Cardiac muscle cell (in vitro differentiated cells and primary cell): ENCODE measurements at regions not wholly inside any gene's neighbourhood (a gene's known extent, or its start where the extent isn't known, plus 50 kb on each side); places are given as distances from the start of the nearest gene placed in this dataset.

ENCODE experiments used
- DNase-seq, 2 donors: peaks; one replicate each; pipeline versions ENCODE4 v3.0.0 to v3.0.0-alpha.2; 2010 to 2017; ENCODE audit warnings: low read depth in 1 of 2, low spot score in 1 of 2
- H3K27ac ChIP-seq: fragments of 200-600 bp; sonication (generic); 2 replicates; pipeline ENCODE4 v1.5.1; 2016
- H3K27me3 ChIP-seq: fragments of 200-600 bp; sonication (generic); 2 replicates; pipeline ENCODE4 v1.6.0; 2016; ENCODE audit warnings: control low read depth
- H3K36me3 ChIP-seq: fragments of 200-600 bp; sonication (generic); 2 replicates; pipeline ENCODE4 v1.5.1; 2016; ENCODE audit warnings: control low read depth
- H3K4me1 ChIP-seq: fragments of 200-600 bp; sonication (generic); 2 replicates; pipeline ENCODE4 v1.8.1; 2017; ENCODE audit warnings: low read depth, mild to moderate bottlenecking, mixed run types
- H3K4me3 ChIP-seq: fragments of 200-600 bp; sonication (generic); 2 replicates; pipeline ENCODE4 v1.5.1; 2016; ENCODE audit warnings: mild to moderate bottlenecking
- H3K9me3 ChIP-seq: fragments of 200-600 bp; sonication (generic); 2 replicates; pipeline ENCODE4 v1.5.1; 2017; ENCODE audit warnings: low read depth, mild to moderate bottlenecking, control low read depth
- CTCF ChIP-seq: IDR thresholded peaks from 2 replicates; pipeline ENCODE4 v1.5.1; 2012; ENCODE audit warnings: low read depth, mild to moderate bottlenecking, low read length

GRCh38 chr12:53856132-53856531, 82.5 kb upstream of the HOXC13 start:
- no peaks in the 10 kb centered on the region for H3K4me1 ChIP-seq
- H3K27ac ChIP-seq: no peak overlapping the region
- peaks cover 2% of the 10 kb centered on the region for H3K9me3 ChIP-seq
- H3K27me3 ChIP-seq: peaks cover 46% of the 10 kb centered on the region
- no peaks in the 10 kb centered on the region for H3K36me3 ChIP-seq
- H3K4me3 ChIP-seq: no peak overlapping the region
- TF ChIP-seq CTCF: no peak
- DNase-seq: no peak

- Histone ChIP-seq H3K27me3 (peaks cover 41% of the 10 kb centered on the region), H3K9me3 (peaks cover 2% of the 10 kb centered on the region)
Observed at GRCh38 chr12:53857666-53858065, 81.0 kb upstream of the HOXC13 start.

GRCh38 chr12:53860426-53861345, 77.9 kb upstream of the HOXC13 start:
- H3K4me3 ChIP-seq: no peak overlapping the region
- no peak overlapping the region for H3K27ac ChIP-seq
- H3K4me1 ChIP-seq: no peaks in the 10 kb centered on the region
- DNase-seq: no peak
- H3K36me3 ChIP-seq: no peaks in the 10 kb centered on the region
- TF ChIP-seq CTCF: no peak
- H3K9me3 ChIP-seq: peaks cover 2% of the 10 kb centered on the region
- H3K27me3 ChIP-seq: peaks cover 38% of the 10 kb centered on the region

More at GRCh38 chr12:53857666-53858065, 81.0 kb upstream of the HOXC13 start:
- H3K36me3 ChIP-seq: no peaks in the 10 kb centered on the region
- no peak overlapping the region for H3K27ac ChIP-seq
- no peaks in the 10 kb centered on the region for H3K4me1 ChIP-seq
- no peak for DNase-seq
- no peak overlapping the region for H3K4me3 ChIP-seq
- no peak for TF ChIP-seq CTCF

GRCh38 chr12:53862206-53862605, 76.4 kb upstream of the HOXC13 start:
- Histone ChIP-seq H3K27ac (no peak overlapping the region), H3K27me3 (peaks cover 34% of the 10 kb centered on the region), H3K9me3 (peaks cover 2% of the 10 kb centered on the region), H3K36me3 (no peaks in the 10 kb centered on the region), H3K4me3 (no peak overlapping the region), H3K4me1 (no peaks in the 10 kb centered on the region)
- no peak for DNase-seq
- no peak for TF ChIP-seq CTCF

GRCh38 chr12:53862831-53863230, 75.8 kb upstream of the HOXC13 start:
- no peak overlapping the region for H3K4me3 ChIP-seq
- H3K27me3 ChIP-seq: peaks cover 34% of the 10 kb centered on the region
- DNase-seq: no peak
- H3K36me3 ChIP-seq: no peaks in the 10 kb centered on the region
- peaks cover 1% of the 10 kb centered on the region for H3K9me3 ChIP-seq
- H3K27ac ChIP-seq: no peak overlapping the region
- TF ChIP-seq CTCF: no peak
- no peaks in the 10 kb centered on the region for H3K4me1 ChIP-seq
